ENCODE measurements at regions not wholly inside any gene's neighbourhood (a gene's known extent, or its start where the extent isn't known, plus 50 kb on each side); places are given as distances from the start of the nearest gene placed in this dataset.

- H4K5ac ChIP-seq (ENCODE audit: insufficient read length, low read depth, low read length), result no peak overlapping the region
- no peaks in the 10 kb centered on the region for H3K23me2 ChIP-seq (ENCODE audit: insufficient read length, low read depth, low read length, poor library complexity, severe bottlenecking)
- no peaks in the 10 kb centered on the region for H3K79me2 ChIP-seq (ENCODE audit: insufficient read depth, low read length)
- DNase-seq, result no peak
- no peak overlapping the region for H3K18ac ChIP-seq (ENCODE audit: insufficient read length, low read depth, low read length)
- H2BK12ac ChIP-seq (ENCODE audit: insufficient read length, low read depth, low read length), result no peak overlapping the region
- no peak overlapping the region for H2BK5ac ChIP-seq (ENCODE audit: insufficient read length, low read length)
- H4K91ac ChIP-seq (ENCODE audit: insufficient read length, low read depth, low read length), result no peak overlapping the region
- no peaks in the 10 kb centered on the region for H3K9me3 ChIP-seq (ENCODE audit: control insufficient read depth, low read depth, low read length)
- H3K27me3 Mint-ChIP-seq (ENCODE audit: low read depth), result no peaks in the 10 kb centered on the region
- H3K27ac ChIP-seq (ENCODE audit: insufficient read length, low read depth, low read length), result no peak overlapping the region
- H2BK120ac ChIP-seq (ENCODE audit: low read depth, low read length, poor library complexity, severe bottlenecking), result no peak overlapping the region
- H3K79me1 ChIP-seq (ENCODE audit: insufficient read depth, low read depth, low read length, poor library complexity, severe bottlenecking), result no peaks in the 10 kb centered on the region
- H4K20me1 ChIP-seq (ENCODE audit: control insufficient read depth, insufficient read depth, insufficient read length), result no peaks in the 10 kb centered on the region
- H3K4me2 ChIP-seq (ENCODE audit: insufficient read depth, insufficient read length, low read length), result no peak overlapping the region
- H3K23ac ChIP-seq (ENCODE audit: insufficient read length, low read depth, low read length), result no peak overlapping the region
- H3K9ac ChIP-seq (ENCODE audit: extremely low read depth, insufficient read length, low read length), result no peak overlapping the region
- H3T11ph ChIP-seq (ENCODE audit: low read length), result no peak overlapping the region
- no peak overlapping the region for H3K14ac ChIP-seq (ENCODE audit: insufficient read depth, low read length)
- H3K4me1 Mint-ChIP-seq, result peaks cover 0 to 4% of the 10 kb centered on the region in 2 experiments; a peak in 1 of 4 replicates
- no peak overlapping the region for H3K56ac ChIP-seq (ENCODE audit: insufficient read length, low read depth, low read length)
- H3K4me3 Mint-ChIP-seq, result no peak overlapping the region
- no peak overlapping the region for H2AFZ ChIP-seq (ENCODE audit: low read length)
- H3K27ac Mint-ChIP-seq, result no peak overlapping the region
- H4K8ac ChIP-seq (replicated peaks; ENCODE audit: insufficient read length, low read depth, low read length), result no peak overlapping the region
- no peak overlapping the region for H2BK20ac ChIP-seq (ENCODE audit: low read depth, low read length, poor library complexity, severe bottlenecking)
- TF ChIP-seq, protein P1, sequence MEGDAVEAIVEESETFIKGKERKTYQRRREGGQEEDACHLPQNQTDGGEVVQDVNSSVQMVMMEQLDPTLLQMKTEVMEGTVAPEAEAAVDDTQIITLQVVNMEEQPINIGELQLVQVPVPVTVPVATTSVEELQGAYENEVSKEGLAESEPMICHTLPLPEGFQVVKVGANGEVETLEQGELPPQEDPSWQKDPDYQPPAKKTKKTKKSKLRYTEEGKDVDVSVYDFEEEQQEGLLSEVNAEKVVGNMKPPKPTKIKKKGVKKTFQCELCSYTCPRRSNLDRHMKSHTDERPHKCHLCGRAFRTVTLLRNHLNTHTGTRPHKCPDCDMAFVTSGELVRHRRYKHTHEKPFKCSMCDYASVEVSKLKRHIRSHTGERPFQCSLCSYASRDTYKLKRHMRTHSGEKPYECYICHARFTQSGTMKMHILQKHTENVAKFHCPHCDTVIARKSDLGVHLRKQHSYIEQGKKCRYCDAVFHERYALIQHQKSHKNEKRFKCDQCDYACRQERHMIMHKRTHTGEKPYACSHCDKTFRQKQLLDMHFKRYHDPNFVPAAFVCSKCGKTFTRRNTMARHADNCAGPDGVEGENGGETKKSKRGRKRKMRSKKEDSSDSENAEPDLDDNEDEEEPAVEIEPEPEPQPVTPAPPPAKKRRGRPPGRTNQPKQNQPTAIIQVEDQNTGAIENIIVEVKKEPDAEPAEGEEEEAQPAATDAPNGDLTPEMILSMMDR (conservative IDR thresholded peaks at IDR 0.05), result no peak
- no peak overlapping the region for H3K4ac ChIP-seq (ENCODE audit: low read depth, low read length)
- no peaks in the 10 kb centered on the region; a peak in 1 of 7 replicates for H3K36me3 Mint-ChIP-seq (ENCODE audit: insufficient read depth in 1 of 3, low read depth in 3 of 3)
- no peaks in the 10 kb centered on the region for H3K4me1 ChIP-seq (ENCODE audit: insufficient read depth, low read length)
- no peak overlapping the region for H2AK5ac ChIP-seq (ENCODE audit: insufficient read length, low read length)
- H2BK15ac ChIP-seq (ENCODE audit: low read depth, low read length), result no peak overlapping the region
- no peaks in the 10 kb centered on the region; a peak in 1 of 5 replicates for H3K9me3 Mint-ChIP-seq
- H3K27me3 ChIP-seq (ENCODE audit: insufficient read depth, low read length), result no peaks in the 10 kb centered on the region
Measured at GRCh38 chr13:50561739-50562138, 281.8 kb downstream of the DLEU7 start.

Data from H9 (cell line).